Glomerular visceral epithelial cell (primary cell): ENCODE measurements at regions not wholly inside any gene's neighbourhood (a gene's known extent, or its start where the extent isn't known, plus 50 kb on each side); places are given as distances from the start of the nearest gene placed in this dataset.

Experiments used
- DNase-seq: peaks from one replicate; pipeline ENCODE4 v3.0.0-alpha.2; 2016; ENCODE audit errors: extremely low spot score

DNA sequence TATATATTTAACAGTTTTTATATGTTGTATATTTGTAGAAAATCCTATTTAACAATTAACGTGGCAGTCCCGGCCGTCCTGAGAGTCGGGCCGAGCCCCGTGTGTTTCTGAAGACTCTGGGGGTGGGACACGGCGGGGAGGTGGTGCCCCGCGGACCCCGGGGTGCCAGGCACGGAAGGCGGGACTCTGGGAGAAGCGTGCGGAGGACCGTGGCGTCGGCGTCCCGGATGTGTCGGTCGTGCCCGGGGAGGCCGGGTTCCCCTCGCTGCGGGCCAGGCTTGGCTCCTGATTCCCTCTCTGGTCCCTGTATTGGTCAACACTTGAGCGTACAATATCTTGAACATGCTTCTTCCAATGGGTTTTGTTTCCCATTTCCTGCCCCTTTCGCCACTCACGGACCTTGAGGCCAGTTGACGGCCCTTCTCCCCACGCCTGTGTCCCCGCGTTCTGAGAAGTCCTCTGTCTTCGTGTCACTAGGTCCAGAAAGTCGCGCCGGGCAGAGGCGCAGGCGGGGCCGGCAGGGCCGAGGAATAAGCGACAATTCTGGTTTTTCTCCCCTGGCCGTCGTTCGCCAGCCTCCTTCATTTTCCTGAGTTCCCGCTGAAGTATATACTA, 1076.7 kb downstream of the BRD1 start:
- DNase-seq = no peak

- DNase-seq = no peak
Measured at GRCh38 chr22:48750282-48750681, 1077.4 kb downstream of the BRD1 start.

DNA sequence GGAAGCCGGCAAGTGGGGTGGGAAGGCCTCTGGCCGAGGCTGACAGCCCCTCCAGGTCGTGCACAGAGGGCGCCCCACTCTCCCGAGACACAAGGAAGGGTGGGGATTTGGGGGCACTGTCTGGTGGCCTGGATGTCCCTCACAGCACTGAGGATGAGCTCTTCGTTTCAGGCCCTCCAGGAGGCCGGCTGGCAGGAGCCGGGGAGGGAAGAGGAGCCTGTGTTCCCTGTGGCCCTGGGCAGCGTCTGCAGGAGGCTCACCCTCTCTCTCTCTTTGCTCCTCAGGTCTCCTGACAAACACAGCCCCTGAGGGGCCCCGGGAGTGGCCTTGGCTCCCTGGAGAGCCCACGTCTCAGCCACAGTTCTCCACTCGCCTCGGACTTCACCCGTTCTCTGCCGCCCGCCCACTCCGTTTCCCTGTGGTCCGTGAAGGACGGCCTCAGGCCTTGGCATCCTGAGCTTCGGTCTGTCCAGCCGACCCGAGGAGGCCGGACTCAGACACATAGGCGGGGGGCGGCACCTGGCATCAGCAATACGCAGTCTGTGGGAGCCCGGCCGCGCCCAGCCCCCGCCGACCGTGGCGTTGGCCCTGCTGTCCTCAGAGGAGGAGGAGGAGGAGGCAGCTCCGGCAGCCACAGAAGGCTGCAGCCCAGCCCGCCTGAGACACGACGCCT, 1078.0 kb downstream of the BRD1 start:
- no peak for DNase-seq

GRCh38 chr22:48748860-48749554, 1078.7 kb downstream of the BRD1 start:
- no peak for DNase-seq

GRCh38 chr22:48748113-48748859, 1079.4 kb downstream of the BRD1 start:
- no peak for DNase-seq

- DNase-seq = no peak
Measured at GRCh38 chr22:48746789-48747425, 1080.8 kb downstream of the BRD1 start.

DNA sequence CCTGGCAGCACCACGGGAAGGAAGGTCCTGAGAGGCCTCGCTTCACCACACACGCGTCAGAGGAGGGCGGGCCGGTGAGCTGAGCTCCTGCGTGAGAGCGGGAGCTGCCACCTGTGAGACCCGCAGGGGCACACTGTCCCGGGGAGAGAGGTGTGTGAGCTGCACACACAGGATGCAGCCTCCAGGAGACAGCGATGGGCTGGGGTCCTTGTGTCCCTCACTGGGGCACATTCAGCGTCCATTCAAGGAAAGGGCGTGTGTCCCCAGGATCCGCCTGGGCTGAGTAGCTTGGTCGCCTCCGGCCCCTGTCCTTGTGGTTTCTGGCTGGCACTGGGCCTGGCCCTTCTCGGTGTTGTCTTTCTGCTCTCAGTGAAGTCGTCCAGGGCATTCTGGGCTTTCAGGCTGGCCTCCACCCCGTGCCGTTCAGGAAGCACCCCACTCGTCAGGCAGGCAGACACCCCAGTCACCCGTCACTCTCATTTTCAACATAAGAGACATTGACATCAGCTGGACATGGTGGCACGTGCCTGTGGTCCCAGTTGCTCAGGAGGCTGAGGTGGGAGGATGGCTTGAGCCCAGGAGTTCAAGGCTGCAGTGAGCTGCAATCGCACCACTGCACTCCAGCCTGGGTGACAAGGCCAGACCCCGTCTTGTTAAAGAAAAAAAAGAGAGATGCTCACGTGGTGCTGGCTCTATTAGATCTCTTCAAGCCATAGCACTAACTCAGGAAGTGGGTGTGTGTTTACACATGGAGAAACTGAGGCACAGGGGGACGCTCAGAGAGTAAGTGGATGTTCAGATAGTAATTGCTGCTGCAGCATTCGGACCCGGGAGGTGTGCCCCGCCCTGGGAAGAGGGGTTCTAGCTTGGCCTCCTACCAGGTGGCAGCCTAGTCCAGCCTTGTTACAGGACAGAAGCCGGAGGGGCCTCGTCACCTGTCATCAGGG, 1081.6 kb downstream of the BRD1 start:
- no peak for DNase-seq

- no peak for DNase-seq
Measured at GRCh38 chr22:48744967-48745841, 1082.5 kb downstream of the BRD1 start.

DNA sequence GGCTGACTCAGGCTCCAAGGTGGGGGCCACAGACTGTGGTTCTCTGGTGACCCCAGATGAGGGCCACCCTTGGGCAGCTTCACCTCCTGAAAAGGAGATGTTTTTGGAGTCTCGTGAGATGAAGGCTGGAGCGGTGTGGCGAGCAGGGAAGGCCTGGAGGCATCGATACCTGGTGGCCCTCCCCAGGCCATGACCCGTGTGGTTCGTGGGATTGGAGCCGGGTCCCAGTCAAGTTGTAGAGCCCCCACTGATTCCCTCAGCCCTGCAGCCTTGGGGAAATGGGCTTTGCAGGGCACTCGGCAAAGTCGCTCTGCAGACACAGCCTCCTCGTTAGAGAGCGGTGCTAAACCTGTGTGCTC, 1083.4 kb downstream of the BRD1 start:
- no peak for DNase-seq

- DNase-seq = no peak
Measured at GRCh38 chr22:48743601-48744282, 1083.9 kb downstream of the BRD1 start.

GRCh38 chr22:48742556-48743343, 1084.9 kb downstream of the BRD1 start:
- DNase-seq = no peak

GRCh38 chr22:48742191-48742555, 1085.5 kb downstream of the BRD1 start:
- DNase-seq = no peak

- no peak for DNase-seq
Measured at GRCh38 chr22:48741540-48741939, 1086.1 kb downstream of the BRD1 start.

DNA sequence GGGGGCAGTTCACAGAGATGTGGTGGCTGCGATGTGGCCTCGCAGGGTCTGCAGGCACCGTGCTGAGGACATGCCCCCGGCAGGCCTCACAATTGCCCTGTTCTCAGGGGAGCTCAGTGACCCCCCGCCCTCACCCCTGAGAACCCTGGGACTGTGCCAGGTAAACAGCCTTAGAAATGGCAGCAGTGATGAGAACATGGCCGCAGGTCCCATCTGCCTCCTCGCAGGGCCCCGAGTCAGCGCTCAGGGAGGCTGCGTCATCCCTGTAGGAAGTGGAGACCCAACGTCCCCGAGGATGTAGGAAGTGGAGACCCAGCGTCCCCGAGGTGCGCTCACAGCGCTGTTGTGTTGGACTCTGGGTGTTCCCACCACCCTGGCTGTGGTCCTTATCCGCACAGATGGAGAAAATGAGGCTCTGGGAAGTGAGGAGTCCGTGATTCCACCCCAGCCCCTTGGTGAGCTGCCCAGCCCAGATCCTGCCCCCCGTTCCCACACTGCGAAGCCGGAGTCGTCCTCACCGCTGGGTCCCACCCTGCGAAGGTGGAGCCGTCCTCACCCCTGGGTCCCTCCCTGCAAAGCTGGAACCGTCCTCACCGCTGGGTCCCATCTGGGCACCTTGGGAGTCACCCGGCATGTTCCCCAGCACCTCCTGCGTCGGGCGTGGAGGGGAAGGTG, 1086.8 kb downstream of the BRD1 start:
- DNase-seq = no peak

GRCh38 chr22:48740086-48740730, 1087.5 kb downstream of the BRD1 start:
- DNase-seq = no peak

- DNase-seq = no peak
Measured at GRCh38 chr22:48739348-48740085, 1088.2 kb downstream of the BRD1 start.
